WTC11 (cell line): ENCODE measurements at regions not wholly inside any gene's neighbourhood (a gene's known extent, or its start where the extent isn't known, plus 50 kb on each side); places are given as distances from the start of the nearest gene placed in this dataset.

Experiments
- ATAC-seq: fragments of 200-7000 bp; cut with Tn5 transposase; 2 replicates; pipeline ENCODE4 v1.10.0; 2021; ENCODE audit warnings: mild to moderate bottlenecking, moderate library complexity
- CTCF ChIA-PET: fragments of 300-600 bp; sonication (Branson Sonifier 250); formaldehyde crosslinking; loops from one replicate; lab custom pipeline; 2021; ENCODE audit warnings: antibody characterized with exemption; lab: Charles Lee
- POLR2A ChIA-PET: fragments of 350-600 bp; sonication (Branson Sonifier 250); formaldehyde crosslinking; loops from one replicate; lab custom pipeline; 2021; ENCODE audit warnings: antibody characterized with exemption; lab: Charles Lee
- DNase-seq: peaks from one replicate; pipeline ENCODE4 v3.0.0; 2021; ENCODE audit warnings: low spot score
- H3K27ac Mint-ChIP-seq: 2 replicates; pipeline ENCODE4 v1.8.0; 2021; ENCODE audit warnings: mixed read lengths
- H3K27me3 Mint-ChIP-seq: 2 replicates; pipeline ENCODE4 v1.8.0; 2021; ENCODE audit warnings: low read depth, mild to moderate bottlenecking, moderate library complexity, mixed read lengths
- H3K36me3 Mint-ChIP-seq: 2 replicates; pipeline ENCODE4 v1.8.0; 2021; ENCODE audit warnings: mixed read lengths
- H3K4me1 Mint-ChIP-seq: 2 replicates; pipeline ENCODE4 v1.8.0; 2022; ENCODE audit warnings: mixed read lengths
- H3K4me3 Mint-ChIP-seq: 2 replicates; pipeline ENCODE4 v1.8.0; 2021; ENCODE audit warnings: mild to moderate bottlenecking, moderate library complexity, mixed read lengths
- H3K9me3 Mint-ChIP-seq: 2 replicates; pipeline ENCODE4 v1.8.0; 2021; ENCODE audit warnings: mixed read lengths
- E2F5 ChIP-seq: sonication (generic); formaldehyde crosslinking; IDR thresholded peaks from 2 replicates; pipeline ENCODE4 v1.8.1; 2022; ENCODE audit warnings: mild to moderate bottlenecking, moderate library complexity, missing genetic modification reagents
- ERG ChIP-seq: fragments of 250-450 bp; sonication (Bioruptor Pico); IDR thresholded peaks from 2 replicates; pipeline ENCODE4 v1.8.0; 2021; ENCODE audit warnings: mild to moderate bottlenecking
- FOXP1 ChIP-seq: sonication (generic); formaldehyde crosslinking; IDR thresholded peaks from 2 replicates; pipeline ENCODE4 v1.8.0; 2022; ENCODE audit warnings: missing genetic modification reagents, mild to moderate bottlenecking, moderate library complexity, borderline replicate concordance
- FOXP4 ChIP-seq: sonication (generic); formaldehyde crosslinking; IDR thresholded peaks from 2 replicates; pipeline ENCODE4 v1.8.0; 2022; ENCODE audit warnings: mild to moderate bottlenecking, missing genetic modification reagents
- NR1H2 ChIP-seq: sonication (generic); formaldehyde crosslinking; IDR thresholded peaks from 2 replicates; pipeline ENCODE4 v1.9.0; 2021; ENCODE audit warnings: mild to moderate bottlenecking, moderate library complexity, missing genetic modification reagents
- NR2C2 ChIP-seq: sonication (generic); formaldehyde crosslinking; IDR thresholded peaks from 2 replicates; pipeline ENCODE4 v1.8.0; 2022; ENCODE audit warnings: mild to moderate bottlenecking, missing genetic modification reagents
- TP53 ChIP-seq: sonication (generic); formaldehyde crosslinking; IDR thresholded peaks from 2 replicates; pipeline ENCODE4 v1.8.1; 2023; ENCODE audit warnings: mild to moderate bottlenecking, missing genetic modification reagents
- ZNF317 ChIP-seq: sonication (generic); formaldehyde crosslinking; IDR thresholded peaks from 2 replicates; pipeline ENCODE4 v1.8.1; 2023; ENCODE audit warnings: low read depth, mild to moderate bottlenecking, moderate library complexity, missing genetic modification reagents, borderline replicate concordance
- ZNF425 ChIP-seq: fragments of 250-450 bp; sonication (Bioruptor Pico); conservative IDR thresholded peaks from 2 replicates; pipeline ENCODE4 v1.9.0; 2021; ENCODE audit warnings: mild to moderate bottlenecking
- ZNF671 ChIP-seq: fragments of 250-450 bp; sonication (Bioruptor Pico); IDR thresholded peaks from 2 replicates; pipeline ENCODE4 v1.8.0; 2021; ENCODE audit warnings: mild to moderate bottlenecking
- TF ChIP-seq, protein P1 (sequence below): sonication (generic); formaldehyde crosslinking; IDR thresholded peaks from 2 replicates; pipeline ENCODE4 v1.8.1; 2023; ENCODE audit warnings: mild to moderate bottlenecking, missing genetic modification reagents
- TF ChIP-seq, protein P2 (sequence below): sonication (generic); formaldehyde crosslinking; IDR thresholded peaks from 2 replicates; pipeline ENCODE4 v1.8.0; 2023; ENCODE audit warnings: mild to moderate bottlenecking, missing genetic modification reagents
- TF ChIP-seq, protein P3 (sequence below): sonication (generic); formaldehyde crosslinking; IDR thresholded peaks from 2 replicates; pipeline ENCODE4 v1.8.0; 2023; ENCODE audit warnings: missing genetic modification reagents, mild to moderate bottlenecking, borderline replicate concordance

DNA sequence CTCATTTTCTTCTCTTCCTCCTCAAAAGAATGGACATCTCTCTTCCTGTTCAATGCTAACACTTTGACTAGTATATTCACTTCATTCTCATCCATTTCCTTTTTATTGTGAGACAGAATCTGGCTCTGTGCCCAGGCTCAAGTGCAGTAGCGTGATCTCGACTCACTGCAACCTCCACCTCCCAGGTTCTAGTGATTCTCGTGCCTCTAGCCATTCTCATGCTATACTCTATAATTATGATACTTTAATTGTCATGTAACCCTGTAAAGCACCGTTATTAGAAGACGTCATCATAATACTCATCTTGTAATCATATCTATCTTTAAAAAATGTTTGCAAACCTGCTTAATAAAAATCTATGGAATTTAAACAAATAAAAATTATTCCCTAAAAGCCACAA lies 107.0 kb downstream of the SHOX2 start:
- POLR2A ChIA-PET, result no interaction called here
- no peak overlapping the region for H3K27ac Mint-ChIP-seq
- H3K36me3 Mint-ChIP-seq, result no peaks in the 10 kb centered on the region
- TF ChIP-seq FOXP1 (no peak), NR1H2 (no peak), FOXP4 (CRISPR knock-in tag) (no peak), TP53 (CRISPR knock-in tag) (no peak), ERG (CRISPR knock-in tag) (no peak)
- TF ChIP-seq, protein P1, sequence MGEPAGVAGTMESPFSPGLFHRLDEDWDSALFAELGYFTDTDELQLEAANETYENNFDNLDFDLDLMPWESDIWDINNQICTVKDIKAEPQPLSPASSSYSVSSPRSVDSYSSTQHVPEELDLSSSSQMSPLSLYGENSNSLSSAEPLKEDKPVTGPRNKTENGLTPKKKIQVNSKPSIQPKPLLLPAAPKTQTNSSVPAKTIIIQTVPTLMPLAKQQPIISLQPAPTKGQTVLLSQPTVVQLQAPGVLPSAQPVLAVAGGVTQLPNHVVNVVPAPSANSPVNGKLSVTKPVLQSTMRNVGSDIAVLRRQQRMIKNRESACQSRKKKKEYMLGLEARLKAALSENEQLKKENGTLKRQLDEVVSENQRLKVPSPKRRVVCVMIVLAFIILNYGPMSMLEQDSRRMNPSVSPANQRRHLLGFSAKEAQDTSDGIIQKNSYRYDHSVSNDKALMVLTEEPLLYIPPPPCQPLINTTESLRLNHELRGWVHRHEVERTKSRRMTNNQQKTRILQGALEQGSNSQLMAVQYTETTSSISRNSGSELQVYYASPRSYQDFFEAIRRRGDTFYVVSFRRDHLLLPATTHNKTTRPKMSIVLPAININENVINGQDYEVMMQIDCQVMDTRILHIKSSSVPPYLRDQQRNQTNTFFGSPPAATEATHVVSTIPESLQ (CRISPR knock-in tag), result no peak
- no peaks in the 10 kb centered on the region for H3K4me1 Mint-ChIP-seq
- H3K9me3 Mint-ChIP-seq, result peaks cover 26% of the 10 kb centered on the region
- no peak for ATAC-seq
- CTCF ChIA-PET, result no interaction called here
- H3K27me3 Mint-ChIP-seq, result no peaks in the 10 kb centered on the region
- H3K4me3 Mint-ChIP-seq, result no peak overlapping the region
- no peak for DNase-seq

DNA sequence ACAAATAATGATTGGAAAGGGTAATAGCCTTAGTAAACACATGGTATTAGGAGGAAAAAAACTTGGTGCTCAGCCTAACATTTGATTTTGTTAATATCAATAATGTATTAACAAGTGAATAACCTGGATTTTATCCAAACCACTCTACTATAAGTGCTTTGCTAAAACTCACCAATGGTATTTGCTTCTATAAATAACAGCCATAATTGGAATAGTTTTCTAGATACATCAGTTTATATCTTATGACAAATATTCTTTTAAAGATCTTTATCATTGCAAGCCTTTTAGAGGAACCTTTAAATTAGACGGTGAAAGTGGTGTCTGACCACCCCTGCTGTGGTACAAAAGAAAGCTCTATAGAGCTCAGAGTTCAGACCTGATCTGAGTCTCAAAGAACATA lies 123.9 kb downstream of the SHOX2 start:
- CTCF ChIA-PET, result no interaction called here
- Mint-ChIP-seq H3K27me3 (no peaks in the 10 kb centered on the region), H3K4me3 (no peak overlapping the region), H3K4me1 (no peaks in the 10 kb centered on the region), H3K9me3 (no peaks in the 10 kb centered on the region), H3K36me3 (no peaks in the 10 kb centered on the region), H3K27ac (no peak overlapping the region)
- DNase-seq (no peak), ATAC-seq (no peak)
- POLR2A ChIA-PET, result no interaction called here
- TF ChIP-seq NR1H2 (no peak), ERG (CRISPR knock-in tag) (no peak), NR2C2 (CRISPR knock-in tag) (no peak), ZNF671 (CRISPR knock-in tag) (no peak), E2F5 (no peak), ZNF425 (CRISPR knock-in tag) (no peak), ZNF317 (no peak)
- TF ChIP-seq, protein P1 (CRISPR knock-in tag), result no peak
- TF ChIP-seq, protein P2, sequence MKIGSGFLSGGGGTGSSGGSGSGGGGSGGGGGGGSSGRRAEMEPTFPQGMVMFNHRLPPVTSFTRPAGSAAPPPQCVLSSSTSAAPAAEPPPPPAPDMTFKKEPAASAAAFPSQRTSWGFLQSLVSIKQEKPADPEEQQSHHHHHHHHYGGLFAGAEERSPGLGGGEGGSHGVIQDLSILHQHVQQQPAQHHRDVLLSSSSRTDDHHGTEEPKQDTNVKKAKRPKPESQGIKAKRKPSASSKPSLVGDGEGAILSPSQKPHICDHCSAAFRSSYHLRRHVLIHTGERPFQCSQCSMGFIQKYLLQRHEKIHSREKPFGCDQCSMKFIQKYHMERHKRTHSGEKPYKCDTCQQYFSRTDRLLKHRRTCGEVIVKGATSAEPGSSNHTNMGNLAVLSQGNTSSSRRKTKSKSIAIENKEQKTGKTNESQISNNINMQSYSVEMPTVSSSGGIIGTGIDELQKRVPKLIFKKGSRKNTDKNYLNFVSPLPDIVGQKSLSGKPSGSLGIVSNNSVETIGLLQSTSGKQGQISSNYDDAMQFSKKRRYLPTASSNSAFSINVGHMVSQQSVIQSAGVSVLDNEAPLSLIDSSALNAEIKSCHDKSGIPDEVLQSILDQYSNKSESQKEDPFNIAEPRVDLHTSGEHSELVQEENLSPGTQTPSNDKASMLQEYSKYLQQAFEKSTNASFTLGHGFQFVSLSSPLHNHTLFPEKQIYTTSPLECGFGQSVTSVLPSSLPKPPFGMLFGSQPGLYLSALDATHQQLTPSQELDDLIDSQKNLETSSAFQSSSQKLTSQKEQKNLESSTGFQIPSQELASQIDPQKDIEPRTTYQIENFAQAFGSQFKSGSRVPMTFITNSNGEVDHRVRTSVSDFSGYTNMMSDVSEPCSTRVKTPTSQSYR (CRISPR knock-in tag), result no peak
- TF ChIP-seq, protein P3, sequence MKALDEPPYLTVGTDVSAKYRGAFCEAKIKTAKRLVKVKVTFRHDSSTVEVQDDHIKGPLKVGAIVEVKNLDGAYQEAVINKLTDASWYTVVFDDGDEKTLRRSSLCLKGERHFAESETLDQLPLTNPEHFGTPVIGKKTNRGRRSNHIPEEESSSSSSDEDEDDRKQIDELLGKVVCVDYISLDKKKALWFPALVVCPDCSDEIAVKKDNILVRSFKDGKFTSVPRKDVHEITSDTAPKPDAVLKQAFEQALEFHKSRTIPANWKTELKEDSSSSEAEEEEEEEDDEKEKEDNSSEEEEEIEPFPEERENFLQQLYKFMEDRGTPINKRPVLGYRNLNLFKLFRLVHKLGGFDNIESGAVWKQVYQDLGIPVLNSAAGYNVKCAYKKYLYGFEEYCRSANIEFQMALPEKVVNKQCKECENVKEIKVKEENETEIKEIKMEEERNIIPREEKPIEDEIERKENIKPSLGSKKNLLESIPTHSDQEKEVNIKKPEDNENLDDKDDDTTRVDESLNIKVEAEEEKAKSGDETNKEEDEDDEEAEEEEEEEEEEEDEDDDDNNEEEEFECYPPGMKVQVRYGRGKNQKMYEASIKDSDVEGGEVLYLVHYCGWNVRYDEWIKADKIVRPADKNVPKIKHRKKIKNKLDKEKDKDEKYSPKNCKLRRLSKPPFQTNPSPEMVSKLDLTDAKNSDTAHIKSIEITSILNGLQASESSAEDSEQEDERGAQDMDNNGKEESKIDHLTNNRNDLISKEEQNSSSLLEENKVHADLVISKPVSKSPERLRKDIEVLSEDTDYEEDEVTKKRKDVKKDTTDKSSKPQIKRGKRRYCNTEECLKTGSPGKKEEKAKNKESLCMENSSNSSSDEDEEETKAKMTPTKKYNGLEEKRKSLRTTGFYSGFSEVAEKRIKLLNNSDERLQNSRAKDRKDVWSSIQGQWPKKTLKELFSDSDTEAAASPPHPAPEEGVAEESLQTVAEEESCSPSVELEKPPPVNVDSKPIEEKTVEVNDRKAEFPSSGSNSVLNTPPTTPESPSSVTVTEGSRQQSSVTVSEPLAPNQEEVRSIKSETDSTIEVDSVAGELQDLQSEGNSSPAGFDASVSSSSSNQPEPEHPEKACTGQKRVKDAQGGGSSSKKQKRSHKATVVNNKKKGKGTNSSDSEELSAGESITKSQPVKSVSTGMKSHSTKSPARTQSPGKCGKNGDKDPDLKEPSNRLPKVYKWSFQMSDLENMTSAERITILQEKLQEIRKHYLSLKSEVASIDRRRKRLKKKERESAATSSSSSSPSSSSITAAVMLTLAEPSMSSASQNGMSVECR (CRISPR knock-in tag), result no peak
